ENCODE measurements at regions not wholly inside any gene's neighbourhood (a gene's known extent, or its start where the extent isn't known, plus 50 kb on each side); places are given as distances from the start of the nearest gene placed in this dataset.

DNA sequence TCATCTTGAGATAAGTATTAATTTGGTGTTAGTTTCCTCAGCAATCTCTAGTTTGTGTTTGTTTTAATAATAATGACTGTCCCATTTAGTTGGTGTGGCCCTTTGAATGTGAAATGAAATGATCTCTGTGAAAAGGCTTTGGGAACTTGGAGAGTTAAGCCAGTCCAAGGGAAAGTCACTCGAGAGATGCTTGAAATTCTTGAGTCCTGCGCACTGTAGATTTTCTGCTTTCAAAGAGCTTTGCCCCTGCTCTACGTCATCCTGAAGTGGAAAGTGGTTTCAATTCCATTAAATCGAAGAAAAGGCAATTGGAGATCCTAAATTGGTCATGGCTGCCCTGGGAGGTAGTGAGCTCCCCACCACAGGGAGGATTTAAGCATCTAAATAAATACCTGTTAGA is 403.8 kb downstream of the ZNF536 start:
- no peak for DNase-seq

DNA sequence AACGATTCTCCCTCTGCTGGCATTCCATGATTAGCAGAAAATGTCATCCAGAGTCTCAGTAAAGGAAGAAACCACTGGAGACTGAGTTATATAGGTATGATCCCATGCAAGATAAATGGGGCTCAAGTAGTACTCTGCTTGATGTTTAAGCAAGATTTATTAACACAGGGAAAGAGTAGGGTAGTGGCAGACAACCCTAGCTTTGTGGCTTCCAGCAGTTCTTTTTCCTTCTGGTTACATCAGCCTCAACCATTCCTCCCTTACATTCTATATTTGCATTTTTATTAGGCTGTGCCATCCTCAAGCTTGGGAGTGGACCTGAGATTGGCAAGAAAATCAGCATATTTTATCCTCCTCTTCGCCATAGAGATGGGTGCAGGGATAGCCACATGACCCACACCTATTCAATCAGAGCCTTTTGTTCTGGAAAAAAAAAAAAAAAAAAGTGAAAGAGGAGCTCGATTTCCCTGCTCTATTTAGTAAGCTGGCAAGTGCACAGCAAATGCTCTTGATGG is 402.1 kb downstream of the ZNF536 start:
- DNase-seq, result no peak

DNA sequence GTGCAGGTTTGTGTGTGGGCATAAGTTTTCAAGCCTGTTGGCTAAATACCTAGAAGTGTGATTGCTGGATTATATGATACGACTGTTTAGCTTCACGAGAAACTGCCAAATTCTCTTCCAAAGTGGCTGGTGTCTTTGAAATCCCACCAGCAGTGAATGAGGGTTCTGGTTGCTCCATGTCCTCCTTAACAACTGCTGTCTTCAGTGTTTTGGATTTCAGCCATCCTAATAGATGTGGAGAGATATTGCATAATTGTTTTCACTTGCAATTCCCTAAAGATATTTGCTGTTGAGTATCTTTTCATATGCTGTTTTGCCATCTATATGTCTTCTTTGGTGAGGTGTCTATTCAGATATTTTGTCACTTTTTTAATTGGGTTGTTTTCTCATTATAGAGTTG is 390.5 kb downstream of the ZNF536 start:
- no peak for DNase-seq

DNA sequence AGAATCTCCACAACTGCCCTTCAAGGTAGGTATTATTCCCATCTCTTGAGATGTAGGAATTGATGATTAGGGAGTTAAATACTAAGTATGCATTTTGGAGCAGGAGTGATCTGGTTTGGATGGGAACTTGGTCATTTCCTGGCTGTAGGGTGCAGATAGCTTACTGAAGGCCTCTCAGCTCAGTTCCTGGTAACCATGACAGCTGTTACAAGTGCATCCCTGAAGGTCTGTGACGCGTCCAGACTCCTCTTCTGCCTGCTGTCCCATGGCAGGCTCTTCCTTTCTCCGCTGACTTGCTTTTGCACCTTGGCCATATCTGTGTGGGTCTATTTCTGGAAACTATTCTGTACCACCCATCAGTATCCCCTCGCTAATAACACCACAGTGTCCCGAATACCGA is 387.8 kb downstream of the ZNF536 start:
- no peak for DNase-seq

DNA sequence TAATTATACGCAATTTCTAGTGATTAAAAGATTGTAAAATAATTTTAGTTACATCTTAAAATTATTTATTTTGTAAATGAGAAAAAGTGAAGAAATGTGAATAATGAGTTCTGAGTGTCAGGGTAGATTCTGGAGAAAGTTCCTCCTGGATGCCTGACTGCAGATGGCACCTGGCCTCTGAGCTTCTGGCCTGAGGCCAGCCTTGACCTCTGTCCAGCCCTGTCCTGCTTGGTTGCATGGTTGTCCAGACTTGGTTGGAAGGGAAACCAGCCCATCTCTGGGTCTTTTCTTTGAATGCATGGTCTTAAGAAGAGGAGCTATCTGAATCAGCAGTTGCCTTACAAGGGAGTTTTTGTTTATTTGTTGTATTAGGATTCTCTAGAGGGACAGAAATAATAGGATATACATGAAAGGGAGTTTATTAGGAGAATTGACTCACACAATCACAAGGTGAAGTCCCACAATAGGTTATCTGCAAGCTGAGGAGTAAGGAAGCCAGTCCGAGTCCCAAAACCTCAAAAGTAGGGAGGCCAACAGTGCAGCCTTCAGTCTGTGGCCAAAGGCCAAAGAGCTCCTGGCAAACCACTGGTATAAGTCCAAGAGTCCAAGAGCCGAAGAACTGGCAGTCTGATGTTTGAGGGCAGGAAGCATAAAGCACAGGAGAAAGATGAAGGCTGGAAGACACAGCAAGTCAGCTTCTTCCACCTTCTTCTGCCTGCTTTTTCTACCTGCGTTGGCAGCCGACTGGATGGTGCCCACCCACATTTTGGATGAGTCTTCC is 385.8 kb downstream of the ZNF536 start:
- no peak for DNase-seq

DNA sequence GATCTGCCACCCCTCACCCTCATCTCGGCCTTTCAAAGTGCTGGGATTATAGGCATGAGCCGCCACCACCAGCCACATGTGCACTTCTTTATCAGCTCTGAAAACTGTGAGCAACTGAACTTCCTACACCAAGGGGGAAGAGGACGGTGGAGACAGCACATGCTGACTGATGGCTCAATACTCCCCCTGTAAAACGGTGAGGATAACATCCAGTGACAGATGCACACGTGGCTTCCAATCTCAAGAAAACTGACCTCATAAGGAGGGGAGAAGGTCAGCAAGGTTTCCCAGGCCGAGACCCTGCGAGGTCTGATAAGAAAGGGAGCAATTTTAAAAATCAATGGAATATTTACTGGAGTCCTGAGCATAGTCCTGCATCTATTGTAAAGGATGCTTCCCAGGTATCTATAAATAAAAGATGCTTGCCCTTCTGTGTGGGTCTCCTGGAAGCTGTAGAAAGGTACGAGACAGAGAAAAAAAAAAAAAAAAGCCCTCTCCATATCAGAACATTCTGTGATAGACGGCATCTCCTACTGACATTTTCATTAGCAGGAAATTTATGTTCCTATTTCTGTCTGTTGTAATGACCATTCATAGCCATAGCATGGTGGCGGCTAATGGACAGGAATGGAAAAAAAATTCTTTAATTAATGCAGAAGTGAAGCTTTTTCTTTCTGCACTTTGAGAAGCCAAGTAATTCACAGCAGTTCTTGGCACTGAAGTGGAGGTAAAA is 385.1 kb downstream of the ZNF536 start:
- no peak for DNase-seq

DNA sequence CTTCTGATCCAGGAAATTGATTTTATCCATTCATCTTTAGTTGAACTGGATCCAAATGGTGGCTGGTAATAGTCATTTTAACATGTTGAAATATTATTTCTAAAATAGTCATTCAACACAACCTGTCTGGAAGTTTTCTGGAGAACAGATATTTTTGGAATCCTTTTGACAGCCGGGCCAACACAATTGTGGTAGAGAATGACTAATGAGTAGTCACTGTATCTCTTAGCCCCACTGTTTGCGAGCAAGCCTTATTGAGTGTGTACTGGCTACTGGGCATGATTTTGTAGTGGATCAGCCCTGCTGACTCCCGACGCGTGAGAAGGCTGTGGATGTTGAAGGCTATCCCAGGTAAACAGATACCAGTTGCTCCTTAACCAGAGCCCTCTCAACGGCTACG is 383.4 kb downstream of the ZNF536 start:
- DNase-seq, result no peak

DNA sequence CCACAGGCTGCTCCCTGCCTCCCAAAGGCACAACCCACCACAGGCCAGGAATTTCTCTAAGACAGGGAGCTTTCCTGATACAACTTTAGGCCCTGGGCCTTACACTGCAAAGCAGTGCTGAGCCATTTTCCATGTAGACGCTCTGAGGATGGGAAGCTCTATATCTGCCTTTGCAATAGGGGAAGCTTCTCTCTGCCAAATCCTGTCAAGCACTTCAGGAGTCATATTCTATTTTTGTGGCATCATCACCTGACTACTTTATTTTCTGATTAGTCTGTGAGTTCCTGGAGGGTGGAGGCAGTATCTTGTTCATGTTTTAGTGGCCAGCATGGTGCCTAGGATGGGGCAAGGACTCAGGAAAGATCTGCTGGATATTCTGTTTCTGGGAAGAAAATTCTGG is 382.0 kb downstream of the ZNF536 start:
- no peak for DNase-seq

DNA sequence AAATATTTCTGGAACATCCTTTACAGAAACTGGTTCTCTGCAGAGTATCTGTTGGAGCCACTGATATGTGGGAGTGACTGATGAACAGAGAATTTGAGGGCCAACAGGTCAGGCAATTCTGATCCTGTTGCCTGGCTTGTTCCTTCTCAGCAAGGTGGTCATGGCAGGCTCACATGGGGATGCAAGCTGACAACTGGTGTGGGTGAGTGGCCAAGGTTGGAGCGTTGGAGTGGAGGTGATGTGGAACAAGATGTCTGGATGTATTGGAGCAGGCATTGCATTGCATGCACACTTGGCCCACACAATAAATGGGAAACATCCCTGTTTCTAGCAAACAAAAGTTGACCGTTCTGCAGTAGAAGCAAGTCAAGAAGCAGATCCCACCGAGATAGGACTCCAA is 380.7 kb downstream of the ZNF536 start:
- no peak for DNase-seq

DNA sequence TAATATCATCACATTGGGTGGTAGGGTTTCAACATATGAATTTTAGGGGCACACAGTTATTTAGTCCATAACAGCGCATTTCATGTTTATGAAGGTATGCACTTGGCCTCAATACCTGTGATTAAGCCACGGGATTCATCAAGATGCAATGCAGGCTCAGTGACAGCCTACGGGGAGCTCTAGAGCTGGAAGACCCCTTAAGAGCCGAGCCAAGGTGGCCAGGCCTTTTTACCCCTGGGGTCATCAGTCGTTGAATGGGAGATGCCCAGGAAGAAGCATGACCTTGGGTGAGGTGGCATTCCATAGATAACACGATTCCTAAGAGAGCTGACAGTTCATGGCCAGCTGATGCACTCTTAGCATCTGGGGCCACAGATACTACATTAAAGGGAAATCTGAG is 380.0 kb downstream of the ZNF536 start:
- DNase-seq, result no peak

DNA sequence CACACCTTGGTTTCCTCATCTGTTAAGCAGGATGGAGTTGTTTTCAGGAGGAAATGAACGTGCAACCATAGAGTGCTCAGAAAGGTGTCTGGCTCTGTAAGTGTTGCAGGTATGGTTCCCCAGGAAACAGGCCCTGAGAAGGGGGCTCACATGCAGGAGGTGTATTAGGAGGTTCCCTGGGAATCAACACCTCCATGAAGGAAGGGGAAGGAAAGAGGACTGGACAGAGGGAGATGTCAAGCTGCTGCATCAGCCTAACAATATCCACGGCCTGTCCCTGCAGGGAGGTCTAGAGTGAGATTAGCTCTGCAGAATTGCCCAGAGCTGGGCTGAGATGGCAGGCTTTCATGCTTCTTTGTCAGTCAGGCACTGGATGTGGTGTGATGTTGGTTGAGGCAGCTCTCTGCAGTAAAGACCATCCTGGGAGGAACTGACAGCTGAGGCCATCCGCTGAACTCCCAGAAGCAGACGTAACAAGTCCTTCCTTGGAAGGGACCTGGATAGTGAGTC is 373.3 kb downstream of the ZNF536 start:
- no peak for DNase-seq

DNA sequence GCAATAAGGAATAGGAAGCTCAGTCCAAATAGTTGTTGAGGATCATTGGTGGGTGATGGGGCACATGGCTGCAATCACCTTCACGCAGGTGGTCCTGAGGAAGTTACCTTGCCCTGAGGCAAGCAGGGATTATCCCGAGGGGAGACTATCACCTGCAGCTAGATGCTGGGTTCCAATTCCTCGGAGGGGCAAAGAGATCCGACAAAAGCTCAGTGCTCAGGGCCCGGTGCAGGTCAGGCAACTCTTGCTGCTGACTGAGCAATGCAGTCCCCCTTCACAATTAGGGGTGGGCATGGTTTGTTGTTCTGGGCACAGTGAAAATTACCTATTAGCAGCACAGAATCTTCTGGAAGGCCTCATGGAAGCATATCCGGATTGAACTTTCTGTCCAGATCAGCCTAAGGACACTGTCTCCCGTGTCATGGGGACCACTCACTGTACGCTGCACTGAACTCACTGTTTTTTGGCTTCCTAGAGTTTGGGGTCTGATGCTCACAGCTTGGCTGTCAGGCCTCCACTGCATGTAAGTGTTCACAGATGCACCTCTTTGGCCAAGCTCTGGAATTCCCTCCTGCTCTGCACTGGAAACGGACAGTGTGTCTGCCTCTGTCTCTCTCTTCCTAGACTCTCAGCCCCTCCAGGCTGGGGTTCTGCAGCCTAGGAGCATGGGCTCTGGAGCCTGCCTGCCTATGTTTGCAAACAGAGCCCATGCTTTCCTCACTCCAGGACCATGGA is 372.7 kb downstream of the ZNF536 start:
- DNase-seq, result no peak

DNA sequence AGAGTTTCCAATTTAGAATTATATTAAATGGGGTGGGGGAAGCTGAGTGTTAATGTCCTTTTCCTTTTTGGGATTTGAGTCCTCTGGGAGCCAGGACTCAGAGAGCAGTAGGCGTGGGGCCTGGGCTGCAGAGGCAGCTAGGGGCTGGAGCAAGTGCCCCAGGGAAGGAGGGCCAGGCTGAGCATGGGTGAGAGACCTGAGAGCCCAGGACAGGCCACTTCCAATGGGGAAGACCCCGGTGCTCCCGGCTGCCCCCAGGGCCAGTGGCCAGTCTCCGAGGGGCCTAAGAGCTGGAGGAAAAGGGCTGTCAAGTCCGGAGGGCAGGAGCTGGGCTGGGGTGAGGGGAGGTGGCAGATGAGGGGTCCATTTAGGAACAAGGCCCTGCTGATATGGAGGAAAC is 371.5 kb downstream of the ZNF536 start:
- no peak for DNase-seq

DNA sequence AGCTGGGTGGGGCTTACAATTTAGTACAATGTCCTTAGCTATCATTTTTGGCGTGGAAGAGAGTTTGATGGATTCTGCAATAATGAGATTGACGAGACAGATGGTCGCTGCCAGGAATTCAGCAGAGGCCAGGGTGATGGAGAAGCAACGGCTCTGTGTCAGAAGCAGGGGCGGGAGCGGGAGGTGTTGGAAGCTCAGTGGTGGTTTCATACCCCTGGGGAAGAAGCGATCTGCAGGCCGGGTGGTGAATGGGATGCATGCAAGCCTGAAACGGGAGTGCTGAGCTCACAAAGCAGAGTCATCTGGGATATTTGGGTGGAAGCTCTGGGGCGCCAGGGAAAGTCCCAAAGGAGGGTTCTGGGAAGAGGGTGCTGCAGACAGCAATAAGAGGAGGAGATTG is 370.8 kb downstream of the ZNF536 start:
- DNase-seq, result no peak

DNA sequence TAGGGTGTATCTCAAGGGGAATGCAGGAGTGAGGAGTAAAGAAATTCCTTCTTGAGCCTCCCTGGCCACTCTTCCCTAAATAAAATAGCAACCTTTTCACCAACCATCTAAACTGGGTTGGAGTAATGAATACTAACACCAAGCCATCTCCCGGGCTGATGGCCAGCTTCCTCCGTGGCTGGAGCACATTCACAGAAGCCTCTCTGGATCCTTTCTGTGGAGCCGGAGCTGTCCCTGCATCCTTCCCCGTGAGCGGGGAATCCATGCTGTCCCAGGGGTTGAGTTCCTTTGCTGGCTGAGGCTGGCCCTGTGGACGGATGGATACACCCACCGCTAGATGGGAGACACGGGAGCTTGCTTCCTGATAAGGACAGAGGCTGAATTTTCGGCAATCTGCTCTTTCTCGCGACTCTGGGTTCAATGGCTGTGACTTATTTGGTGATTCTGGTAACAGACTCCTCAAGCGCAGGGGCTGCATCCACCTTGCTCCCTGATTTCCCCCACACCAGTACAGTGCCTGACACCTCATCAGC is 370.3 kb downstream of the ZNF536 start:
- no peak for DNase-seq

DNA sequence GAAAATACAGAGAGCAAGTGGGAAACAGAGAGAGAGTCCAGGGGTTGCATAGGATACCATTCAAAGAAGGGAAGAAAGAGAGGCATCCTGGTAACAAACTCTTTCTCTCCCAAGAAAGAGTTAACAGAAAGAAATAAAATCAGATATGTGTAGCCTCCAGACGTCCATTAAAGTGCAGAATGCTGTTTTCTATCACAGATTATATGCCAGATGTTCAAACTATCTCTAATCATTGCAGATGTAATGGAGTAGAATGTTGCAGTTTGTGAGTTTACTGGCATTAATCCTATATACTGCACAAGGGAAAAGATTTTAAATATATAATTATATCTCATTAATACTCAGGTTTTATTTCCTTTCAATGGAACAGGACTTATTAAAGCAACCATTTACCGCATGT is 369.4 kb downstream of the ZNF536 start:
- no peak for DNase-seq

DNA sequence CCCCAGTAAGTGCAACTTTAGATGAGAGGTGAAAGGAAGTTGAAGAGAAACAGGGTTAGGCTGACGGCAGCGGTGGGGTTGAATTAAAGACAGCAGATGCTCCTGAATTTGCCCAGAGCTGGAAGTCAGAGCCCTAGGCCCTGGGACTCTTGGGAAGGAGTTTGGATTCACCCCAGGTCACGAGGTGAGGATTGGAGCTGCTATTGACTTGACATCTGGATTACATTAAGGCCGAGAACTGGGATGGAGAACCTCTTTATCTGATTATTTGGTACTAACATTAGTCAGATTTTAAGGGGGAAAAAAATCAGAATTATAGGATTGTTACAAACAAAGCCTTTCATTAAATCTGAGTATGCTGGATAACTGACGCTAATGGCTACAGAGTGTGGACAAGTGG is 367.2 kb downstream of the ZNF536 start:
- no peak for DNase-seq

DNA sequence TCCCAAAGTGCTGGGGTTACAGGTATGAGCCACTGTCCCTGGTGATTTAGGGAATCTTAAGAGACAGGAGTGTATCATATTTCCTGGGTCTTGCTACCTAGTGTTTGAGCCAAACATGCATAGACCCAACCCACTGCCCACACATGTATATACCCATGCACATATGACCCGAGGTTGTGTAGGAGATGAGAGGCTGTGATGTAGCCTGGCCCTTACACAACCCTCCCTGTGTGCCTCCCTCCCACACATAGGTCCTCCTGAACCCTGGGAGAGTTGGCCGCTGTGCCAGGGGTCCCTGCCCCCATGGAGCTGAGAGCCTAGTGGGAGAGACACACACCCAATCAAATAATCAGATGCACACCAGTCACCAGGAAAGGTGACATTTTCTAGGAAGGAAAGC is 365.9 kb downstream of the ZNF536 start:
- no peak for DNase-seq

DNA sequence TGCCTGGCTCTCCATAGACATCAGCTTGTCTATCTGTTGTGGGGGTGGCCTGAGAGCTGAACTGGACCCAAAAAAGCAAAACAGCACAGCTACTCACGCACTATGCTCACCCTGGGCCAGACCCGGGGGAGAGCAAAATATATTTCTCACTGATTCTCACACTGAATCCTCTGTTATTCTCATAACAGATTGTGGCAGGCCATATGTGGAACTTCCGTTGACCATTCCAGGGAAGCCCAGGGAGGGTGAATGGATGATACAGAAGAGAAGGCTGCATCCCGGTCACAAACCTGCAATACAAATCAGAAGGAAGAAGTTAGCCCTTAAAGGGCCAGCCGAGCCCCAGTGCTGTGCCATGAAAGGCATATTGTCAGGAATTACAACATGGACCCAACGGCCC is 362.5 kb downstream of the ZNF536 start:
- no peak for DNase-seq

DNA sequence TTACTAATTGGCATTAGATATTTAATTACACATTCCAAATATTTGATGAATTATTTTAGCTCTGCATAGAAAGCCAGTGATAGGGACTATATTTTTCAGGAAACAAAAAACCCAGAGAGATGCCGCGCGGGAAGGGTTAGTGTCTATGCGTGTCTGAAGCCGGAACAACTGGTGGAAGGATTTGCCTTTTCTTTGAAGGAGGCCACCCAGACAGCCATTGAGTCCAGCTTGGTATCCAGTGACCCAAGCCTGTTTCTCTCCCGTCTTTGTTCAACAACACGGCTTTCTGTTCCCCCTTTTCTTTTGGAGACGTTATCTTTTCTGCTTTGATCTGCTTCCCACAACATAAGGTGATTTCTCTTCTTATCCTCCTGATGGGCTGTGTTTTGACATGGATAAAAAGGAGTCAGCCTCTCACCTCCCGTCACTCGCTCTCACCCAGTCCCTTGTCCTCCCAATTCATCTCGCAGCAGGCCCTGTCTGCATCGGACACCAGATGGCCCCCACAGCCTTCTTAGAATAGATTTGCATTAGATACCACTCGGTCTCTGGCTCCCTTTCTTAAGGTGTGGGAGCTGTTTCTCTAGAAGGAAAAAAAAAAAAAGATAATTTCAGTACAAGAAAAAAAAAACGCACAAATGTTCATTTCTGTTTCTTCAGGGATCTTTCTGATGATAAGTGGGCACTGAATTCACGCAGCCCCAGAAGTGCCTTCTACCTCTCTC is 361.8 kb downstream of the ZNF536 start:
- DNase-seq, result no peak

DNA sequence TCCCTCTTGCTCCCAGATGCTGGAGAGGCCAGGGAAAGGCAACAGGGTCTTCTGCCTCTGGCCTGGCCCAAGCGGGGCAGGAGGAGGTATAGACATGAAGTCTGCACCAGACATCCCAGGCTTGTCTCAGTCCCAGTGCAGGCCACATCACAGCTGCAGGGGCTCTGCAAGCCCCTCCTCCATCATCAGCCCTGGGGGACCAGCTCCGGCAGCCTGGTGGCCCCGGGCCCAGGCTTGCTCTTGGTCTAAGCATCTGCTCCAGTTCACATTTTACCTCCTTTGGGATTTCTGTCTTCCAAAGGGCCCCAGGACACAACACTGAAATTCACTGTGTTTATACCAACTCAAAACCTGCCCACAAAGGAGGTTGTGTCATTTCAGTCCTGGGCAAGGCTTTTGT is 359.4 kb downstream of the ZNF536 start:
- DNase-seq, result no peak

DNA sequence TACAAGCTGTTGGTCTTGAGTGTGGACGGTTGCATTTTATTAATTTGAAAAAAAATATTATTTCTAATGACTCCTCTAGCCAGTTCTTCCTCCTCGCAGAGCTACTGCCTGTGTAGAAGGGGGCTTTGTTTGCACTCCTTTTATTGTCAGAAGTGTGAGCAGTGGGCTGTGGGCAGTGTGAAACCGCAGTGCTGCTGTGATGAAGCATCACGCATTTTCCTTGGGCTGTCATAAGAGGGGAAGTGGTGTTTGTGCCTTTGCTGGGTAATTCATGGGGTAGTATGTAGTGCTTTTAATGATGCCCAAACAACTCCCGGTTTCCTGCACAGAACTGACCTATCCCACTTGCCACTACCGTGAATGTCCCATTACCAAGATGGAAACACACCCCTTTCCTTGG is 357.3 kb downstream of the ZNF536 start:
- DNase-seq, result no peak

DNA sequence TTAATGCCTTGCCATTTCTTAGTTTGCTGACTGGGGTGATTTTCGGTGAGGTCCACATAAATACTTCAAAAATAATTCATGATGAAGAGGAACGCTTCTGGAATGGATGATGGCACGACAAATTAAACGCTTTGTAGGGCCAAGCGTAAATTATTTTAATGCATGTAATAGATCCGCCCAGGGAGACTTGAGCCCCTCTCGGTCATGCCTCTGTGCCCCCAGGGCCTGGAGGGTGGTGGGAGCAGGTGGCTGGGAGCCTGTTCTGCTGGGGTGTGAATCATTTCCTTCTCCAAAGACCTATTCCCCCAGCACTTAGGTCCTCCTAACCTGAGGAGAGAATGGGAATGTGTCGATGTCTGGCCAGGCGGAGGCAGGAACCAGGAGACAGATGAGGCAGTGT is 350.6 kb downstream of the ZNF536 start:
- DNase-seq, result no peak
